ENCODE measurements at regions not wholly inside any gene's neighbourhood (a gene's known extent, or its start where the extent isn't known, plus 50 kb on each side); places are given as distances from the start of the nearest gene placed in this dataset.
"Not testable (repeated sequence)": the region's sequence is repeated elsewhere in the genome, so short reads cannot be mapped to it uniquely, and the experiment has no call there.

DNA sequence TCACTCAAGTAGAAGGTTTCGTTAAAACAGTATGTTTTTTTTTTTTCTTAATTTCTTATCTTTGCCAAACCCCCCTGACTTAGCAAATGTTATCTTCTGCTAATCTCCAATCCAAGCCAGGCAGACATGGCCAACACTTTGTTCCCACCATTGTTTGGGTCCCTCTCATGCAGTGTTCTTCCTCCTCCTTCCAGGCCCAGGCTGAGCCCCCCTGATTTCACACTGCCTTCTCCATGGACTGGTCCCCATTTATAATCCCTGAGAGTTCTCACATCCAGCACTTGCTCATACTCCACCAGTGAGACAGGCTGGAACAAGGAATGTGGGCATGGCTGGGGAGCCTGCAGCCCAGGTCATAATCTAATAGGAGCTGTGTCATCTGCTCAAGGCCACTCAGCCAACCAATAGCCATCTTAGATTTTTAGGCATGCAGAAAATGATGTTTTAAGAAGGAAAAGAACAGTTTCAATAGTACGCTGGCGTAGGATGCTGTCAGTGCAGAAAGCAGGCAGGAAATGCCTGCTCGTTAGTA, 238.4 kb upstream of the CCDC196 start:
- Histone ChIP-seq H3K27me3 (replicated peaks; ENCODE audit: control insufficient read depth, insufficient read depth, low read length) (peaks cover 19% of the 10 kb centered on the region), H3K4me3 (ENCODE audit: low read length) (no peak overlapping the region), H3K36me3 (ENCODE audit: control insufficient read depth, insufficient read depth, low read length, severe bottlenecking) (no peaks in the 10 kb centered on the region), H3K9me3 (ENCODE audit: control insufficient read depth, low read length) (no peaks in the 10 kb centered on the region), H3K4me1 (ENCODE audit: control insufficient read depth, insufficient read depth, low read length) (no peaks in the 10 kb centered on the region), H3K9ac (ENCODE audit: low read length) (no peak overlapping the region)
- DNase-seq (ENCODE audit: low read depth), result no peak

DNA sequence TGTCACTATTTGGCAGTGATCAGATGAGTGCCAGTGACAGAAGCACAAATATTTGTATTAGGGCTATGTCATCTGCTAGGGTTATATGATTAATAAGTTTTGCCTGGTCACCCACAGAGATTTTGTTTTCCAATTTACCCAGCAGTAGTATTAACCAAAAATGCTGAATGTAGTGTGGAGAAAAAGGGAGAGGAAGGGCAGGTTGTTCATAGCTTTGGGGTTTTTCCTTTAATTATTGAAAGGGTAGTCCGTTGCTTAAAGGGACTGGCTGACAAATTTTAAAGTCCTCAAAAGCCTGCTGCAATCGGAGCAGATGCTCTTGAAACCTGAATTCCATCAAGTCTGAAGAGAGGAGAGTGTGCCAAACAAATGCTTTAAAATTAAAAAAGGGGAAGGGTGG, 237.9 kb upstream of the CCDC196 start:
- H3K36me3 ChIP-seq (ENCODE audit: control insufficient read depth, insufficient read depth, low read length, severe bottlenecking), result no peaks in the 10 kb centered on the region
- peaks cover 22% of the 10 kb centered on the region for H3K27me3 ChIP-seq (replicated peaks; ENCODE audit: control insufficient read depth, insufficient read depth, low read length)
- H3K9me3 ChIP-seq (ENCODE audit: control insufficient read depth, low read length), result no peaks in the 10 kb centered on the region
- H3K9ac ChIP-seq (ENCODE audit: low read length), result no peak overlapping the region
- no peak overlapping the region for H3K4me3 ChIP-seq (ENCODE audit: low read length)
- H3K4me1 ChIP-seq (ENCODE audit: control insufficient read depth, insufficient read depth, low read length), result no peaks in the 10 kb centered on the region
- no peak for DNase-seq (ENCODE audit: low read depth)

DNA sequence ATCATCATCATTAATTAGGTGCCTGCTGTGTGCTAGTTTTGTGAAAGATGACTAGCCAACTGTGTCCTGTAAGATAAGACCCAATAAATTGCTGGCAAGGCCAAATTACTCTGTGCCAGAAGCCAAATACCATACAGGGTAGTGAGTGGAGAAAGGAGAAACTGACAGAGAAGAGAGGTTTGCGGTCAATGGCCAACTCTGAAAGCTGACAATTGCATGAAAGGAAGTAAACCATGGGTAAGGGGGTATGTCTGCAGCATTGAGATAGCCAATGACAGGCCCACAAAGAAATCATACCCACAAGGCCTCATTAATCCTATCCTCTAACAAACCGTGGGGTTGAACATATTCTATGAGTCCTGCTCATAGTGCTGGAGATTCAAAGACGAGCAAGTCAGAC, 236.6 kb upstream of the CCDC196 start:
- Histone ChIP-seq H3K36me3 (ENCODE audit: control insufficient read depth, insufficient read depth, low read length, severe bottlenecking) (no peaks in the 10 kb centered on the region), H3K4me3 (ENCODE audit: low read length) (no peak overlapping the region), H3K27me3 (replicated peaks; ENCODE audit: control insufficient read depth, insufficient read depth, low read length) (peaks cover 23% of the 10 kb centered on the region), H3K9me3 (ENCODE audit: control insufficient read depth, low read length) (no peaks in the 10 kb centered on the region), H3K4me1 (ENCODE audit: control insufficient read depth, insufficient read depth, low read length) (no peaks in the 10 kb centered on the region), H3K9ac (ENCODE audit: low read length) (no peak overlapping the region)
- no peak for DNase-seq (ENCODE audit: low read depth)

DNA sequence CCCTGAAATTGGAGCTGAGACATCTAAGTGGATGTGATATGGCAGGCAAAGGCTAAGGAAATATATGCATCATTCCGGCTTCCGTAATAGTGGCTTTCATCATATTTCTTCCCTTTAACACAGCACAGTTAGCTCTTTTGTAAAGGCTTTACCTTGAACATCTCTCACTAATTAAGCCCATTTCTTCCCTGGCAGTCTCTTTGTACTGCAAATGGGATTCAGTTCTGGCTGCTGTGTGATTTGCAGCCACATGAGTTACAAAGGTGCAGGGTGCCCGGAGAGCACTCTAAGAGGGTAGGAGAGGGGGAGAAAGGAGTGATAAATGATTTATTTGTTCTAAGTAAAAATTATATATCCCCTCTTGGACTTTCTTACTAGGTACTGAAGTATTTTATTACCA, 232.1 kb upstream of the CCDC196 start:
- Histone ChIP-seq H3K9ac (ENCODE audit: low read length) (no peak overlapping the region), H3K9me3 (ENCODE audit: control insufficient read depth, low read length) (no peaks in the 10 kb centered on the region), H3K36me3 (ENCODE audit: control insufficient read depth, insufficient read depth, low read length, severe bottlenecking) (no peaks in the 10 kb centered on the region), H3K4me1 (ENCODE audit: control insufficient read depth, insufficient read depth, low read length) (no peaks in the 10 kb centered on the region), H3K4me3 (ENCODE audit: low read length) (no peak overlapping the region), H3K27me3 (replicated peaks; ENCODE audit: control insufficient read depth, insufficient read depth, low read length) (peaks cover 13% of the 10 kb centered on the region)
- DNase-seq (ENCODE audit: low read depth), result no peak

DNA sequence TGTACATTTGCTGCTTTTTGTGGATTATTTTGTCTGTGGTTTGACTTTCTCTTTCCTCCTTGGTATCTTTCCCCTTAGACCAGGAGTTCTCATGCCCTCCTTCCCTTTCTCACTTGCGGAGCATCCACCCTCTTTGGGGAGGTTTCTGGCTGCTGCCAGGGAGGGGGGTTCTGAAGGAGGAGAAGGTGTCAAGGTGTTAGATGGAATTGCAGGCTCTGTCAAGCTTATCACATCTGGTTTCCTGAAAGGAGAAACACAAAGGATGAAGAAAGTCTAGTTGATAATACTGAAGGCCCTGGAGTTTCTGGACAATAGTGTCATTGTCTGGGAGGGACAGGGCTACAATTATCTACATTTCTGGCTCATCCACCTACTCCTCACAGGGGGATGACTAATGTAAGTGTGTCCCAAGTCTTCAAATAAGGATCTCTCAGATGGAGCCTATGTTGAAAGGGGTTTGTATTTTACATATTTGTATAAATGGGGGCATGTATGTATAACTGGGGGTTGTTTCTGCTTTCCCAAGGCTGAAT, 217.3 kb upstream of the CCDC196 start:
- no peaks in the 10 kb centered on the region for H3K36me3 ChIP-seq (ENCODE audit: control insufficient read depth, insufficient read depth, low read length, severe bottlenecking)
- DNase-seq (ENCODE audit: low read depth), result no peak
- H3K27me3 ChIP-seq (replicated peaks; ENCODE audit: control insufficient read depth, insufficient read depth, low read length), result peaks cover under 1% of the 10 kb centered on the region
- no peak overlapping the region for H3K9ac ChIP-seq (ENCODE audit: low read length)
- H3K4me3 ChIP-seq (ENCODE audit: low read length), result no peak overlapping the region
- H3K9me3 ChIP-seq (ENCODE audit: control insufficient read depth, low read length), result no peaks in the 10 kb centered on the region
- no peaks in the 10 kb centered on the region for H3K4me1 ChIP-seq (ENCODE audit: control insufficient read depth, insufficient read depth, low read length)

DNA sequence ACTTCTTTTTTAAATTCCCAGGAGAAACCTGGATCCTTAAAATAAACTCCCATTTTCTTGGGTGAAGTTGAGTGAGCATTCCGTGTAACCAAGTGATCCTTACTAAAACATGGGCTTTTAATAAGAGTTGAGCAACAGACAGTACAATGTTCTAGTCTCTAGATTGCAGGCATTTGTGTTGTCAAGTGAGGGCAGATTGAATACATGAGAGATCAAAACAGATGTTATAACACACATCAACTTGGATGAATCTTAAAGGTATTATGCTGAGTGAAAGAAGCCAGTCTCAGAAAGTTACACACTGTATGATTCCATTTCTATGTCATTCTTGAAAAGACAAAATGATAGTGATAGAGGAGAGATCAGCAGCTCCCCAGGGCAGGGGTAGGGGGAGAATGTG, 213.9 kb upstream of the CCDC196 start:
- H3K27me3 ChIP-seq (replicated peaks; ENCODE audit: control insufficient read depth, insufficient read depth, low read length), result peaks cover 5% of the 10 kb centered on the region
- H3K9ac ChIP-seq (ENCODE audit: low read length), result no peak overlapping the region
- no peak overlapping the region for H3K4me3 ChIP-seq (ENCODE audit: low read length)
- H3K36me3 ChIP-seq (ENCODE audit: control insufficient read depth, insufficient read depth, low read length, severe bottlenecking), result no peaks in the 10 kb centered on the region
- no peaks in the 10 kb centered on the region for H3K9me3 ChIP-seq (ENCODE audit: control insufficient read depth, low read length)
- no peak for DNase-seq (ENCODE audit: low read depth)
- no peaks in the 10 kb centered on the region for H3K4me1 ChIP-seq (ENCODE audit: control insufficient read depth, insufficient read depth, low read length)

DNA sequence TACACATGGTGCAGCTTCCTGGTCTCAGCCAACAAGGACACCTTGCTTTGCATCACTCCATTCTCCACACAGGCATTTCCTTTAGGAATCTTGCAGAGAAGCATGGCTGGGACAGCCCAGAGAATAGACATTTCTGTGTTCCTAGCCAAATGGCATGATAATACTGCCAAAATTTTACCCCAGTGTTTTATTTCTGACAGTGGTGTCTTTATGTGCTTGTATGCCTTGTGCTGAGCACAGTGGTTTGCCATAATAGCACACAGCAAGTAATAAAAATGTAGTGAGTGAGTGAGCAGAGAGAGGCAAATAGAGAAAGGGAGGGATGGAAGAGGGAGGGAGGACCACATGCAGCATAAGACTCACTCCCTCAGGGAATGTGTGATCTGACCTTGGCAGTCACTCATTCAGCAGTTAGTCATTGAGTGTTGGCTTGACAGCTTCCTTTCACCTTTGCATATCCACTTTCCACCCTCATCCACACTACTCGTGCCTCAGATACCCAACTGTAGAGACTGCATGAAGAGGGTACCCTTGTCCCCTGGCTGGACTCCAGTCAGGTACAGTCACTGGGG, 212.8 kb upstream of the CCDC196 start:
- no peaks in the 10 kb centered on the region for H3K36me3 ChIP-seq (ENCODE audit: control insufficient read depth, insufficient read depth, low read length, severe bottlenecking)
- H3K4me1 ChIP-seq (ENCODE audit: control insufficient read depth, insufficient read depth, low read length), result no peaks in the 10 kb centered on the region
- H3K9ac ChIP-seq (ENCODE audit: low read length), result no peak overlapping the region
- H3K4me3 ChIP-seq (ENCODE audit: low read length), result no peak overlapping the region
- no peaks in the 10 kb centered on the region for H3K9me3 ChIP-seq (ENCODE audit: control insufficient read depth, low read length)
- DNase-seq (ENCODE audit: low read depth), result no peak
- peaks cover 5% of the 10 kb centered on the region for H3K27me3 ChIP-seq (replicated peaks; ENCODE audit: control insufficient read depth, insufficient read depth, low read length)

DNA sequence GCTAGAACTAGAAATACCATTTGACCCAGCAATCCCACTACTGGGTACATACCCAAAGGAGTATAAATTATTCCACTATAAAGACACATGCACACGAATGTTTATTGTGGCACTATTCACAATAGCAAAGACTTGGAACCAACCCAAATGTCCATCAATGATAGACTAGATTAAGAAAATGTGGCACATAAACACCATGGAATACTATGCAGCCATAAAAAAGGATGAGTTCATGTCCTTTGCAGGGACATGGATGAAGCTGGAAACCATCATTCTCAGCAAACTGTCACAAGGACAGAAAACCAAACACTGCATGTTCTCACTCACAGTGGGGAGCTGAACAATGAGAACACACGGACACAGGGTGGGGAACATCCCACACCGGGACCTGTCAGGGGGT, 207.8 kb upstream of the CCDC196 start:
- H3K4me1 ChIP-seq (ENCODE audit: control insufficient read depth, insufficient read depth, low read length), result peaks cover 19% of the 10 kb centered on the region
- not testable (repeated sequence) for H3K4me3 ChIP-seq (ENCODE audit: low read length); H3K36me3 ChIP-seq (ENCODE audit: control insufficient read depth, insufficient read depth, low read length, severe bottlenecking); H3K9ac ChIP-seq (ENCODE audit: low read length); H3K9me3 ChIP-seq (ENCODE audit: control insufficient read depth, low read length); H3K27me3 ChIP-seq (replicated peaks; ENCODE audit: control insufficient read depth, insufficient read depth, low read length); DNase-seq (ENCODE audit: low read depth)

DNA sequence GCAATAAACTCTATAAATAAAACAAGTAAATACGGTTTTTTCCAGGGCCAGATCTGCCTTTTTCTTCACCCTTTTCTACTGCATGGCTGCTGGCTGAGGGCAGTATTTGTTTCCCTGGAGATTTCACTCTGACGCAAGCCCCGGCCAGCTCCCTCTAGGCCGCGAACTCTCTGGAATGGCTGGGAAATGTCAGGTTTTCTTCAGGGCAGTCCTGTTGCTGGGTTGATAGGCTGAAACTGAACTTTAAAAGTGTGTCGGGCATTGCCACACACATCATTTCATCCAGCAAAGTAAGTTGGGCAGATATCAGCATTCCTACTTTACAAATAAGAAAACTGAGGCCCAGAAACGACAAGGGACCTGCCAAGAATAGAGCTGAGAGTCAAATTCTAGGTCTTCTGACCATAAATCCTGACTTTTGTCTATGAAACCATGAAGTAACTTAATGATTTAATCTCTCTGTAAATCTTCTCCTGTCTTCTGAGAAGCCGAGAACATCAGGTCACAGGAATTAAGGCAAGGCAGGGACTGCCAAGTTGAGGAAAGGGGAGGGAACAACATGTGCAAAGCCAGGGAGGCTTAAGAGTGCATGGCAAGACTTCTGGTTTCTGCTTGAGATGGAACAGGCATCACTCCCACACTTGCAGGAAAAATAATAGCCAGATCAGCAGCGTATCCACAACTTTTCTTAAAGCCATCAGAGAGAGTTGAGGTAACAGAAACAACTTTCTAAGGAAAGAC, 205.0 kb upstream of the CCDC196 start:
- H3K4me1 ChIP-seq (ENCODE audit: control insufficient read depth, insufficient read depth, low read length), result peaks cover 19% of the 10 kb centered on the region
- no peaks in the 10 kb centered on the region for H3K36me3 ChIP-seq (ENCODE audit: control insufficient read depth, insufficient read depth, low read length, severe bottlenecking)
- H3K9me3 ChIP-seq (ENCODE audit: control insufficient read depth, low read length), result no peaks in the 10 kb centered on the region
- no peaks in the 10 kb centered on the region for H3K27me3 ChIP-seq (replicated peaks; ENCODE audit: control insufficient read depth, insufficient read depth, low read length)
- H3K9ac ChIP-seq (ENCODE audit: low read length), result peak overlapping the region; percentile 20
- H3K4me3 ChIP-seq (ENCODE audit: low read length), result no peak overlapping the region
- DNase-seq (ENCODE audit: low read depth), result no peak

DNA sequence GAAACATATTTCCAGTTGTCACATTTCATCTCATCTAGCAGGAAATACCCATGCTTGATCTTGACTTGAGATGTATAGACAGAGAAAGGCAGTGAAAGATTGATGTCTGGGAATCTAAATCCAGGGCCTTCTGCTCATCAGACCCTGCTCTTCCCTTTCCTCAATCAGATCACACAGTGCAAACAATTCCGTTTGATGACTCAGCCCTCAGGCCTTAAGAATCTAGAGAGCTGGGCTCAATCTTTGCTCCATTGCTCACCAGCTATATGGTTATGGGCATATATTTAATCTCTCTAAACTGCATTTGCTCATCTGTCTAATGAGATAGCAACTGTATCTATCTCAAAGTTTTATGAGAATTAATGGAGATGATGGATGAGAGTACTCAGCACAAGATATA, 201.8 kb upstream of the CCDC196 start:
- no peaks in the 10 kb centered on the region for H3K27me3 ChIP-seq (replicated peaks; ENCODE audit: control insufficient read depth, insufficient read depth, low read length)
- H3K4me3 ChIP-seq (ENCODE audit: low read length), result no peak overlapping the region
- peaks cover 6% of the 10 kb centered on the region for H3K9me3 ChIP-seq (ENCODE audit: control insufficient read depth, low read length)
- no peak overlapping the region for H3K9ac ChIP-seq (ENCODE audit: low read length)
- DNase-seq (ENCODE audit: low read depth), result peak; percentile 22
- no peaks in the 10 kb centered on the region for H3K36me3 ChIP-seq (ENCODE audit: control insufficient read depth, insufficient read depth, low read length, severe bottlenecking)
- H3K4me1 ChIP-seq (ENCODE audit: control insufficient read depth, insufficient read depth, low read length), result peaks cover 19% of the 10 kb centered on the region

DNA sequence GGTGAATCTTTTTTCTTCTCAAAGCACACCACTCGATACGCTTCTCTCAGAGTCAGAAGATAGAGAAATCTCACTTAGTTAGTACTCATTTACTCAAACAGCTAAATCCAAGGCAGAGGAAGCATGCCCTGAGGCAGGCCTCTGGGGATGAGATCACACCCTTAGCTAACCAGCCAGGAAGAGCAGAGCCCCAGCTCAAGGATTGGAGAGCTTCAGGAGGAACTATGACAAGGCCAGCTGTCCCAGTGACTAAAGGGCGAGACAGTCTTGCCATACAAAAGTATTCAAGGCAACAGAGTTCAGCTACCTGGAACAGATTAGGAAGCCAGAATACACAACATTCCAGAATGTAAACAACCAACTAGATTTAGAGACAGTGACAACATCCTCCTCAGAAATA, 197.7 kb upstream of the CCDC196 start:
- H3K4me1 ChIP-seq (ENCODE audit: control insufficient read depth, insufficient read depth, low read length), result no peaks in the 10 kb centered on the region
- H3K4me3 ChIP-seq (ENCODE audit: low read length), result no peak overlapping the region
- H3K36me3 ChIP-seq (ENCODE audit: control insufficient read depth, insufficient read depth, low read length, severe bottlenecking), result no peaks in the 10 kb centered on the region
- peaks cover 6% of the 10 kb centered on the region for H3K9me3 ChIP-seq (ENCODE audit: control insufficient read depth, low read length)
- no peaks in the 10 kb centered on the region for H3K27me3 ChIP-seq (replicated peaks; ENCODE audit: control insufficient read depth, insufficient read depth, low read length)
- no peak for DNase-seq (ENCODE audit: low read depth)
- no peak overlapping the region for H3K9ac ChIP-seq (ENCODE audit: low read length)

Data from adipocyte (in vitro differentiated cells).